ENCODE measurements at regions not wholly inside any gene's neighbourhood (a gene's known extent, or its start where the extent isn't known, plus 50 kb on each side); places are given as distances from the start of the nearest gene placed in this dataset.
"Not testable (repeated sequence)": the region's sequence is repeated elsewhere in the genome, so short reads cannot be mapped to it uniquely, and the experiment has no call there.

DNA sequence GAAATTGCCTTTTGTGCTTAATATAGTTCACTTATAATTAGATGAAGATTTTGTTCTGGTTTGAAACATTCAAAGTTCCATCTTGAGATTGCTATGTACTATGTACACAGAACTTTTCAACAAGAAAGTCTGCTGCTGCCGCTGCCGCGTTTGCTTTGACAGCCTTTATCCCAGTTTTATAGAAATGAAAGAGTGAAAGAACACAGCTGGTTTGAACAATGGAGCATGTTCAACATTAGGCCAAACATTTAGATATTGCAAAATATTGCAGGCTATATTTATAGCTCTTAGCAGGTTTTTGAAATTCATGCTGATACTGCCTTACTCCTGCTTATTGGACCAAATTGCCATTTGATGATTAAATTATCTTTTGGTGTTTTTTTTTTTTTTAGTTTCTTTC is 299.8 kb upstream of the PRKD1 start:
- 19% methylated on average over 3 of the region's 3 CpGs for WGBS
- Histone ChIP-seq H3K4me1 (ENCODE audit: insufficient read depth) (no peaks in the 10 kb centered on the region), H3K27ac (ENCODE audit: low read depth) (no peak overlapping the region)

DNA sequence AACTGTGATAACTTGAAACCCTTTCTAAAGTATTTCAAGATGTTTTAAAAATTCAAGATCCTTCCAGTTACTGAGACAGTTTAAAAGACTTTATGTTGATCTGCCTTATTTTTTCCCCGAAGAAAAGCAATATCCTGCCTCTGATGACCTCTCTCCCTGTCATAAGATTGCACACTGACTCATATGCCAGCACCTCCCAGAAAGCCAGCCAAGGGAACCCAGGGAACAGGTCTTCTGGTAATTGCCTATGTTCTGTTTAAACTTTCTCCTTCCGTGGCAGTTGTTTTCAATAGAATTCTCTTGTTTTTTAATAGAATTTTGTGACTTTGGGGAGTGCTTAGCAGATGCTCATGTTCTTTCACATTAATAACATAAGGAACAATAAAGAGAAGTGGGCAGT is 300.2 kb upstream of the PRKD1 start:
- Histone ChIP-seq H3K4me3 (ENCODE audit: low read depth, low read length) (no peak overlapping the region), H3K4me1 (ENCODE audit: insufficient read depth) (no peaks in the 10 kb centered on the region), H3K27ac (ENCODE audit: low read depth) (no peak overlapping the region), H3K36me3 (ENCODE audit: insufficient read depth) (no peaks in the 10 kb centered on the region)
- 15% methylated on average over 2 of the region's 2 CpGs for WGBS
- no peak for DNase-seq (ENCODE audit: extremely low spot score)

More for the DNA sequence above, 299.8 kb upstream of the PRKD1 start:
- H3K36me3 ChIP-seq (ENCODE audit: insufficient read depth) = no peaks in the 10 kb centered on the region
- no peak for DNase-seq (ENCODE audit: extremely low spot score)
- H3K4me3 ChIP-seq (ENCODE audit: low read depth, low read length) = no peak overlapping the region

DNA sequence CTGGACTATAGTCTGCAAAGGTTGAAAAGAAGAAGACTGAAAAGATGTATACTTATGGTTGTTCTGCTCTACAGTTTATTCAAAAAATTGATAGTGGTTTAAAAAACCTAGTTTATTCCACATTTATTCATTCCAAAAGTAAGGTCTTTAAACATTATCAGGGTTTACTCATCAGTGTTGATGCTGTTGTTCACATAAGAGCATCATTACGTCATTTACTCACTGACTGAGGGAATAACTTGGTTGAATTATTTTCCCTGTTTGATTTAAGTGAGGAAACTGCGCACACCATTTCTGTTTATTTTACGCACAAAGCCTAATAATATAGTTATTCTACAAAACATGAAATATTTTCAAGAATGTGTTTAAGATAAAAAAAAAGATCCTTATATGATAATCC is 303.1 kb upstream of the PRKD1 start:
- Histone ChIP-seq H3K36me3 (ENCODE audit: insufficient read depth) (no peaks in the 10 kb centered on the region), H3K4me3 (ENCODE audit: low read depth, low read length) (no peak overlapping the region), H3K4me1 (ENCODE audit: insufficient read depth) (no peaks in the 10 kb centered on the region), H3K27ac (ENCODE audit: low read depth) (no peak overlapping the region)
- 96% methylated on average over 3 of the region's 3 CpGs for WGBS
- no peak for DNase-seq (ENCODE audit: extremely low spot score)

DNA sequence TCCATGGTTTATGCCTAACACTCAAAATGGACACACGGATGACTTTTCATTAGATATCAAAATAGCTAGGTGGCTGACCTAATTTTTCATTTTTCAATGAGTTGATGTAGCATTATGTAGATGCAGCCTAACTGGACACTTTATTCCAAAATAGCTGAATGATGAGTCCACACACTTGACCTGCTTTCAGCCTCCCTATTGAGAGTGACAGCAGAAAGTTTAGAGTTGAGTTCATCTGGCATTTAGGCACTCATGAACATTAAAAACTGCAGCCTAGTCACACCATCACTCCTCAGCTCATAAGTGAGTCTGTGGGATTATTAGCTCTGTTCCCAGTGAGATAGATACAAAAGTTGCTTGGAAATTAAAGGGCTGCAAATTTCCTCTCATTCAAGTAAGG is 307.3 kb upstream of the PRKD1 start:
- no peaks in the 10 kb centered on the region for H3K4me1 ChIP-seq (ENCODE audit: insufficient read depth)
- 92% methylated on average over 1 of the region's 1 CpG for WGBS
- DNase-seq (ENCODE audit: extremely low spot score) = no peak
- H3K4me3 ChIP-seq (ENCODE audit: low read depth, low read length) = no peak overlapping the region
- no peak overlapping the region for H3K27ac ChIP-seq (ENCODE audit: low read depth)
- H3K36me3 ChIP-seq (ENCODE audit: insufficient read depth) = no peaks in the 10 kb centered on the region

DNA sequence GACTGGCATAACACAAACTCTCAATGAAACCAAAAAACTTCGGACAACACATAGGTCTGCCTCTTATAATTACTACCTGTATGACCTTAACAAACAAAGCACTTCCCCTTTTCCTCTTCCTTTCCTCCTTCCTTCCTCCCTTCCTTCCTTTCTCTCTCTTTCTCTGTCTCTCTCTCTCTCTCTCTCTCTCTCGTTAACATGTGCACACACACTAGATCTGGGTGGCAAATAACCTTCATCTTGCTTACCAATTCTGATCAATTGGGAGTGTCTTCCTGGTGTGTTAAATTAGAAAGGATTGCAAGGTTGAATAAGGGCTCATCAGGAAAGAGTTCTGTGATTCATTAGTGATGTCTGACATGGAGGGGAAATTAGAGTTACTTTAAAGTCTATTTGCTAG is 307.8 kb upstream of the PRKD1 start:
- H3K27ac ChIP-seq (ENCODE audit: low read depth) = no peak overlapping the region
- no peak overlapping the region for H3K4me3 ChIP-seq (ENCODE audit: low read depth, low read length)
- H3K4me1 ChIP-seq (ENCODE audit: insufficient read depth) = no peaks in the 10 kb centered on the region
- WGBS = 90% methylated on average over 2 of the region's 2 CpGs
- no peak for DNase-seq (ENCODE audit: extremely low spot score)
- H3K36me3 ChIP-seq (ENCODE audit: insufficient read depth) = no peaks in the 10 kb centered on the region

DNA sequence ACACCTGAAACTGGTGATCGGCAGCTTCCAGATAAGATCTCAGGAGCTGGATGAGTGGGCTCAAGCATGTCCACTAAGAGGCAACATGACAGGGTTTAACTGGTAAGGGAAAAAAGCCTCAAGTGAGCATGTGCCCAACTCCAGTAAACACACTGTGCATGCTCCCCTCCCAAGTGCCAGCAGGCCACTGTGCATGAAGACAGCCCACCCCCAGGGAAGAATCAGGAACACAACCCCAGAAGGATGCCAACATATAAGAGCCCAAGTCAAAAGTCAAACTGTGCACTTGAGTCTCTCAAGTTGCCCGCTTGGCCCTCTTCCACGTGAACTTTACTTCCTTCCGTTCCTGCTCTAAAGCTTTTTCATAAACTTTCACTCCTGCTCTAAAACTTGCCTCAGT is 311.3 kb upstream of the PRKD1 start:
- 88% methylated on average over 4 of the region's 4 CpGs for WGBS
- H3K27ac ChIP-seq (ENCODE audit: low read depth) = no peak overlapping the region
- H3K4me1 ChIP-seq (ENCODE audit: insufficient read depth) = no peaks in the 10 kb centered on the region
- DNase-seq (ENCODE audit: extremely low spot score) = no peak
- H3K4me3 ChIP-seq (ENCODE audit: low read depth, low read length) = no peak overlapping the region
- H3K36me3 ChIP-seq (ENCODE audit: insufficient read depth) = no peaks in the 10 kb centered on the region

DNA sequence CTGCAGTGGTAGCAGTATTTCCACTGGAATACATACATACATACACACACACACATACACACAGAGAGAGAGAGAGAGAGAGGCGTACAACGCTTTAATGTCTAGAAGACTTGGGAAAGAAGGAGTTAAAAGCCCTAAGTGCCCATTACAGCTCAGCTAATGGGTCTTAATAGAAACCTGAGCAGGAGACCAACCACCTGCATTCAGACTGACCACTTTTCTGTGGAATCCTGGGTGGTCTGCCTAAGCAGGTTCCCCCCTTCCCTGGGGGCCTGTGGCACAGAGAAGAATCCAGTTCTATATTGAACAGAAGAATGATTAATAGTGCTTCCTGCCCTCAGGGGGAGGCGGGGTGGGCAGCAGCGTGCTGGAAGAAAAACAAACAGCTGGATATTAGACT is 312.4 kb upstream of the PRKD1 start:
- Histone ChIP-seq H3K4me3 (ENCODE audit: low read depth, low read length) (no peak overlapping the region), H3K4me1 (ENCODE audit: insufficient read depth) (no peaks in the 10 kb centered on the region), H3K36me3 (ENCODE audit: insufficient read depth) (no peaks in the 10 kb centered on the region), H3K27ac (ENCODE audit: low read depth) (no peak overlapping the region)
- 66% methylated on average over 4 of the region's 4 CpGs for WGBS
- DNase-seq (ENCODE audit: extremely low spot score) = no peak

DNA sequence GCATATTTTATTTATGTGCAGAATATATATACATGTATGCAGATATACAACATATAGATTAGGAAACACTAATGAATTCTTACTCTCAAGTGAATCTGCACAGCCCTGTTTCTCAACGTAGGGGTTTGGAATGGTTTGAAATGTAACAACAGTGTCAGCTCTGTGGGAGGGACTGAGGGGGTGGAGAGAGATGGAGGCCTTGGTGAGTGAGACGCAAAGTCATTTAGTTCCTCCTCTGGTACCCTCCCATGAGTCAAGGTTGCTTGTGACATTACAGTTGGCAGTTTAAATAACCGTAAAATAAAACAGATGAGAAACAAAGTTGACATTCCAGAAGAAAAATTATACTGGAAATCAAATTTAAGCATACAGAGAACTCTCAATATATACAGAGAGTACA is 313.0 kb upstream of the PRKD1 start:
- no peak for DNase-seq (ENCODE audit: extremely low spot score)
- H3K4me3 ChIP-seq (ENCODE audit: low read depth, low read length) = no peak overlapping the region
- no peaks in the 10 kb centered on the region for H3K36me3 ChIP-seq (ENCODE audit: insufficient read depth)
- no peaks in the 10 kb centered on the region for H3K4me1 ChIP-seq (ENCODE audit: insufficient read depth)
- no peak overlapping the region for H3K27ac ChIP-seq (ENCODE audit: low read depth)
- 63% methylated on average over 3 of the region's 3 CpGs for WGBS

DNA sequence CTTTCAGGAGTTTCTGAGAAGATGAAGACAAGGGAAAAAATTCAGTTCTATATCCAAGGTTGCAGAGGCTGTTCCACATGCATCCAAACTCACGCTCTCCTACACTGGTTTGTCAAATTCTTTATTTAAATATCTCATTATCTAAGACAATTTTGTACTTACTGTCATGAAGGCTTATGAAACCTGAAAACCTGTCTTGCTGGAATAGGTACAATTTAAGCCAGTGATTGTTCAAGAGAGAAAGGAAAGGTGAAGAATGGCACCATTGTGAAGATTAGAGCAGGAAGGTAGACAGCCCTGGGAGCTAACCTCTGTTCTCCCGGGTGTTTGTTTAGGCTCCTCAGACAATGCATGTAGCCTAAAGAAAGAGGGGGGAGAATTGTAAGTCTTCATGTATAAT is 315.1 kb upstream of the PRKD1 start:
- DNase-seq (ENCODE audit: extremely low spot score) = no peak
- no peaks in the 10 kb centered on the region for H3K36me3 ChIP-seq (ENCODE audit: insufficient read depth)
- no peak overlapping the region for H3K4me3 ChIP-seq (ENCODE audit: low read depth, low read length)
- 75% methylated on average over 2 of the region's 2 CpGs for WGBS
- no peaks in the 10 kb centered on the region for H3K4me1 ChIP-seq (ENCODE audit: insufficient read depth)
- H3K27ac ChIP-seq (ENCODE audit: low read depth) = no peak overlapping the region

DNA sequence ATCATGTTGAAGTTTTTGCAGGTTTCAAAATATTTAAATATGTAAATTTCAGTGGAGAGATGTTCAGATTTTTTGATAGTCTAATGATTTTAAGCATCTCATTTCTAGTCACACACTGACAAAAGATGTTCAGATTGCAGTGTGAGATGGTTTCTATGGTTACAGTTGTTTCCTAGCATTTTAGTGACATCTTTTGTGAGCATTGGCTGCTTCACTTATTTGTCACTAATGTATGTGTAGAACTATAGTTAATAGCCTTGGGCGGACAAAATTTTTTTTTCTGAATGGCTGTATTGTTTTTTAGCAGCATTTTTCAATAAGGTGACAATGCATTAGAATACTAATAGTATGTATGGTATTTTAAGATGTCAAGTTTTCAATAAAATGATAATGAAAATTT is 315.6 kb upstream of the PRKD1 start:
- Histone ChIP-seq H3K27ac (ENCODE audit: low read depth) (no peak overlapping the region), H3K36me3 (ENCODE audit: insufficient read depth) (no peaks in the 10 kb centered on the region), H3K4me3 (ENCODE audit: low read depth, low read length) (no peak overlapping the region), H3K4me1 (ENCODE audit: insufficient read depth) (no peaks in the 10 kb centered on the region)
- 91% methylated on average over 1 of the region's 1 CpG for WGBS
- DNase-seq (ENCODE audit: extremely low spot score) = no peak

DNA sequence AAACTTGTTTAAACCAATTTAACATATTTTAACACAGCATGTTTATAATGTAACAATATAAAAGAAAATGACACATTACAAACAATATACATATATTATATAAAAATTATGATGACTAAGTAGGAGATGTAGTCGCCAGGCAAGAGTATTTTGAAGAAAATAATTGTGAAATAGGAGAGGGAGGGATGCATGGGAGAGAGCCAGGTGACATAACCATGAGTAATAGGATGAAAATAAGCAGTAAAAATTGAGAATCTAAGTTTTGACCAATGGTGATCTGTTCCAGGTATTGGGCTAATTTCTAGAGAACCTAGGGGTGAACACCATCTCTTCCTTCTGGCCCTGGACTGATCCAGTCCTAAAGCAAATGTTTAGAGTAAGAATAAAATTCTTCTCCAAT is 315.2 kb upstream of the G2E3 start:
- Histone ChIP-seq H3K36me3 (ENCODE audit: insufficient read depth) (no peaks in the 10 kb centered on the region), H3K4me1 (ENCODE audit: insufficient read depth) (no peaks in the 10 kb centered on the region), H3K4me3 (ENCODE audit: low read depth, low read length) (no peak overlapping the region), H3K27ac (ENCODE audit: low read depth) (no peak overlapping the region)
- no peak for DNase-seq (ENCODE audit: extremely low spot score)
- 1% methylated on average over 1 of the region's 1 CpG for WGBS

DNA sequence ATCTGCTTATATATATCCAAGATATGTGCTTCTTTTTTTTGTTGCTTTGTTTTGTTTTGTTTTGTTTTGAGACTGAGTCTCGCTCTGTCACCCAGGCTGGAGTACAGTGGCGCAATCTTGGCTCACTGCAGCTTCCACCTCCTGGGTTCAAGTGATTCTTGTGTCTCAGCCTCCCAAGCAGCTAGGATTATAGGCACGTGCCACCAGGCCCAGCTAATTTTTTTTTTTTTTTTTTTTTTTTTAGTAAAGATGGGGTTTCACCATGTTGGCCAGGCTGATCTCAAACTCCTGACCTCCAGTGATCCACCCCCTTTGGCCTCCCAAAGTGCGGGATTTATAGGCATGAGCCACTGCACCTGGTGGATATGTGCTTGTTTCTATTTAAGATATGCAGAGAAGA is 314.6 kb upstream of the G2E3 start:
- not testable (repeated sequence) for H3K36me3 ChIP-seq (ENCODE audit: insufficient read depth); H3K4me3 ChIP-seq (ENCODE audit: low read depth, low read length); DNase-seq (ENCODE audit: extremely low spot score); H3K4me1 ChIP-seq (ENCODE audit: insufficient read depth); H3K27ac ChIP-seq (ENCODE audit: low read depth)
- 86% methylated on average over 4 of the region's 4 CpGs for WGBS

DNA sequence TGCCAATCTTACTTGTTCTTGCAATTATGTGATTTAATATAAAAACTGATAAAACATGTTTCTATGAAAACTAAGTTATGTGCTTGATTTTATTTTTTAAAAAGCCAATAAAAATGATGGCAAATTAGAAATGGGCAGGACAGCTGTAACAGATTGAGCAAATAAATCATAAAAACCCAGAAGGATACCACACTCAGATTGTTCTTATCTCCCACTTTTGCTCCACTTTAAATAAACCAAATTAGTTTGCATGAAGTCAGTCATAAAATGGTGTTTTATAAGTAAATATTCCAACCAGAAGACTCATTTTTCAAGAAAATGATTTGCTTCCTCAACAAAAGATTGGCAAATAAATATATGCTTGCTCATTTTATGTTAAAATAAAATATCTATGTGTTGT is 307.9 kb upstream of the G2E3 start:
- no peak overlapping the region for H3K27ac ChIP-seq (ENCODE audit: low read depth)
- no peaks in the 10 kb centered on the region for H3K4me1 ChIP-seq (ENCODE audit: insufficient read depth)
- H3K36me3 ChIP-seq (ENCODE audit: insufficient read depth) = no peaks in the 10 kb centered on the region
- no peak overlapping the region for H3K4me3 ChIP-seq (ENCODE audit: low read depth, low read length)
- DNase-seq (ENCODE audit: extremely low spot score) = no peak

DNA sequence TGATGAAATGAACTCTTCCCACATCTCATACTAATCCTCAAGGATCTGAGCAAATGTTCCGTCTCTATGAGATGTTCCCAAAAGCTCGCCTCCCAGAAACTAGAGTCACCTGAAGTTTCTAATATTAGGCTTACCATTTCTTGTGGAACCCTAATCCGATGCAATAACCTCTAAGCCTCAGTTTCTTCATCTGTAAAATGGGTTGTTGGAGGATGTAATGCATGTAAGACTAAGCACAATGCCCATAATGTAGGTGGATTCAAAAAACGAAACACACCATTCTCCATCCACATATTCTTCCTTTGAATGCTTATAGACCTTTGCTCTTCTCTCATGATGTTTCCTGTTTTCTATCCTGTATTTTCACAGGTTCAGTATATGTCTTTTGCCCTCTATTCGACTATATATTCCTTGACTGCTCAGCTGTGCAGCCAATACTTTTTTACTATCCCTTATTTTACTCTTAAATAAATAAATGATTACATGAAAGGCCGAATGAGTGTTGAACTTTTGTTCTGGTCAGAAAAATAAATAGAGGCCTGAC is 307.3 kb upstream of the G2E3 start:
- Histone ChIP-seq H3K27ac (ENCODE audit: low read depth) (no peak overlapping the region), H3K36me3 (ENCODE audit: insufficient read depth) (no peaks in the 10 kb centered on the region), H3K4me1 (ENCODE audit: insufficient read depth) (no peaks in the 10 kb centered on the region), H3K4me3 (ENCODE audit: low read depth, low read length) (no peak overlapping the region)
- WGBS = 81% methylated on average over 6 of the region's 6 CpGs
- DNase-seq (ENCODE audit: extremely low spot score) = no peak

DNA sequence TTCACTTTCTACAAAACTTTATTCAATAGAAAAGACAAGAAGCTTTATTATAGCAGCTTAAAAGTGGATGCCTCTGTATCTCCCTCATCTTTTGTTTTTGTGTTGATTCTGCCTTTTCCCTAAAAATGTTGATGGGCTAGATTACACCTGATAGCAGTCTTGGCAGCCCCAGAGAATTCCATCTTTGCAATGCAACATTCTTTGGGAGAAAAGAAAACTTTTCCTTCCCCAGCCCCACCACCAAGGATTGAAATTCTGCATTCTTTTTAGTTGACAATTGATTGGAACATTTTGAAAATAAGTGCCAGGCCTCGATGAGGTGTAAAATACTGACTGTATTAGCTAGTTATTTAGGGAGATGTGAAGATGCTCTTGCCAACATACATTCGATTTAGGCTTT is 306.8 kb upstream of the G2E3 start:
- no peaks in the 10 kb centered on the region for H3K4me1 ChIP-seq (ENCODE audit: insufficient read depth)
- no peak overlapping the region for H3K27ac ChIP-seq (ENCODE audit: low read depth)
- no peak for DNase-seq (ENCODE audit: extremely low spot score)
- H3K36me3 ChIP-seq (ENCODE audit: insufficient read depth) = no peaks in the 10 kb centered on the region
- WGBS = 67% methylated on average over 2 of the region's 2 CpGs
- no peak overlapping the region for H3K4me3 ChIP-seq (ENCODE audit: low read depth, low read length)
